Mesendoderm (in vitro differentiated cells): ENCODE measurements at regions not wholly inside any gene's neighbourhood (a gene's known extent, or its start where the extent isn't known, plus 50 kb on each side); places are given as distances from the start of the nearest gene placed in this dataset.

Experiments
- DNase-seq: peaks from one replicate; pipeline ENCODE4 v3.0.0; 2013
- H2AK5ac ChIP-seq: 2 replicates; pipeline ENCODE4 v1.6.1; 2013; ENCODE audit warnings: low read length, inconsistent platforms
- H2BK120ac ChIP-seq: 2 replicates; pipeline ENCODE4 v1.6.1; 2013; ENCODE audit warnings: low read depth, mild to moderate bottlenecking, low read length, moderate library complexity, mixed read lengths
- H2BK15ac ChIP-seq: replicated peaks from 2 replicates; pipeline ENCODE4 v1.6.1; 2013; ENCODE audit warnings: low read depth, mild to moderate bottlenecking, moderate library complexity
- H2BK5ac ChIP-seq: 2 replicates; pipeline ENCODE4 v1.6.1; 2013; ENCODE audit warnings: low read length, inconsistent platforms
- H3K18ac ChIP-seq: 2 replicates; pipeline ENCODE4 v1.6.1; 2013; ENCODE audit warnings: mild to moderate bottlenecking, low read length, mixed read lengths
- H3K23ac ChIP-seq: one replicate; pipeline ENCODE4 v1.6.1; 2013; ENCODE audit warnings: low read length
- H3K27ac ChIP-seq: 2 replicates; pipeline ENCODE4 v1.5.1; 2013; ENCODE audit warnings: low read depth, mild to moderate bottlenecking, inconsistent platforms, low read length, moderate library complexity
- H3K27me3 ChIP-seq: 2 replicates; pipeline ENCODE4 v1.6.1; 2013; ENCODE audit warnings: low read length, control low read depth, mild to moderate bottlenecking, inconsistent platforms; ENCODE audit not compliant: insufficient read depth, poor library complexity
- H3K36me3 ChIP-seq: 2 replicates; pipeline ENCODE4 v1.6.1; 2013; ENCODE audit warnings: low read length, inconsistent platforms; ENCODE audit not compliant: control insufficient read depth, insufficient read depth
- H3K4ac ChIP-seq: one replicate; pipeline ENCODE4 v1.6.1; 2013; ENCODE audit warnings: low read depth, mild to moderate bottlenecking, low read length, moderate library complexity
- H3K4me1 ChIP-seq: 2 replicates; pipeline ENCODE4 v1.6.1; 2013; ENCODE audit warnings: low read depth, low read length, inconsistent platforms; ENCODE audit not compliant: control insufficient read depth
- H3K4me2 ChIP-seq: 2 replicates; pipeline ENCODE4 v1.6.1; 2013; ENCODE audit warnings: low read length
- H3K4me3 ChIP-seq: 2 replicates; pipeline ENCODE4 v1.5.1; 2013; ENCODE audit warnings: mild to moderate bottlenecking, low read length
- H3K56ac ChIP-seq: one replicate; pipeline ENCODE4 v1.6.1; 2013; ENCODE audit warnings: low read length
- H3K79me1 ChIP-seq: 2 replicates; pipeline ENCODE4 v1.6.1; 2013; ENCODE audit warnings: low read length, inconsistent platforms
- H3K79me2 ChIP-seq: 2 replicates; pipeline ENCODE4 v1.6.1; 2013; ENCODE audit warnings: mild to moderate bottlenecking, low read length; ENCODE audit not compliant: control insufficient read depth, insufficient read depth
- H3K9ac ChIP-seq: 2 replicates; pipeline ENCODE4 v1.6.1; 2013; ENCODE audit warnings: low read length, inconsistent platforms
- H4K5ac ChIP-seq: one replicate; pipeline ENCODE4 v1.6.1; 2013; ENCODE audit warnings: low read length
- H4K8ac ChIP-seq: one replicate; pipeline ENCODE4 v1.6.1; 2013; ENCODE audit warnings: low read depth, mild to moderate bottlenecking, control low read depth, low read length, moderate library complexity
- WGBS: extraction: QIAGEN DNeasy Blood & Tissue Kit; methylation state at CpG from one replicate; pipeline ENCODE4 v1.1.7; 2013; ENCODE audit warnings: low lambda C conversion rate, missing lambda C conversion rate; ENCODE audit not compliant: insufficient coverage; ENCODE audit errors: extremely low coverage; 5-methylcytosine and 5-hydroxymethylcytosine counted together

DNA sequence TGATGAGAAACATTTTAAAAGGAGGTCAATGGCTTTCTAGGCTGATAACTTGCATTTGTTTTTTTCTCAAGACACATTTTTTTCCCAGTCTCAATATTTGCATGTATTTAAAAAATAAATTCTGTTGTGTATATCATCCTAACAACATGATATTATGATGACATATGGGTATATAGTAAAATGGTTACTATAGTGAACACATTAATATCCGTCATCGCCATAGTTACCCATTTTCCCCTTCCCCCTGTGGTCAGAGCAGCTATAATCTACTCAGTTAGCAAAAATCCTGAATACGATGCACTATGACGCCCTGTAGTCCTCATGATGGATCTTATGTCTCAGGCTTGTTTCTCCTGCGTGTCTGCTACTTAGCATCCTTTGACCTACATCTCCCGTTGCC, 60.9 kb upstream of the ZPBP start:
- WGBS, result no CpG with 5 or more reads among the region's 6 CpGs

DNA sequence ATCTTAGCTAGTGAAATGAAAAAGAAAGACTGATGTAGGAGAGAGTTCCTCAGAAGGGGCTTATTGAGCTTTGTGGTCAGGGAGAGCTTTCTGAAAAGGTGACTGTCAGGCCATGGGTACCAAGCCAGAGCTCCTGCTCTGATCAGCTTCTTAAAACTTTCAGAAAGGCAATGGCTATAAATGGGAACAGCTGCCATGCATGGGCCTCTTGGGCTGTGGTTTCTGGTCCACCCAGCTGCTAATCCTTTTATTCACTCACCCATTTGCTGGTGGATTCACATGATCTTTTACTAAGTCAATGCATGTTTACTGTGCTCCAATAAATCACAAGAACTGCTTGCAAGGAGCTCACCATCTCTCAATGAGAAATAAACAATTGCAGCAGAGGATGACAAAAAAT, 60.1 kb upstream of the ZPBP start:
- H3K23ac ChIP-seq, result no peak overlapping the region
- H3K4ac ChIP-seq, result no peak overlapping the region
- H3K4me3 ChIP-seq, result no peak overlapping the region
- no peak overlapping the region for H3K9ac ChIP-seq
- H3K4me2 ChIP-seq, result no peak overlapping the region
- no peaks in the 10 kb centered on the region for H3K4me1 ChIP-seq
- H3K56ac ChIP-seq, result no peak overlapping the region
- H2BK120ac ChIP-seq, result no peak overlapping the region
- H3K79me2 ChIP-seq, result no peaks in the 10 kb centered on the region
- H4K5ac ChIP-seq, result no peak overlapping the region
- no peak overlapping the region for H3K27ac ChIP-seq
- DNase-seq, result no peak
- no peak overlapping the region for H2BK15ac ChIP-seq
- no peak overlapping the region for H4K8ac ChIP-seq
- no peaks in the 10 kb centered on the region for H3K79me1 ChIP-seq
- H3K27me3 ChIP-seq, result no peaks in the 10 kb centered on the region
- H3K36me3 ChIP-seq, result no peaks in the 10 kb centered on the region
- H2BK5ac ChIP-seq, result no peak overlapping the region
- H3K18ac ChIP-seq, result no peak overlapping the region
- H2AK5ac ChIP-seq, result no peak overlapping the region

More for the DNA sequence above, 60.9 kb upstream of the ZPBP start:
- Histone ChIP-seq H4K5ac (no peak overlapping the region), H2BK120ac (no peak overlapping the region), H3K56ac (no peak overlapping the region), H2AK5ac (no peak overlapping the region), H4K8ac (no peak overlapping the region), H2BK5ac (no peak overlapping the region), H3K27me3 (no peaks in the 10 kb centered on the region), H3K23ac (no peak overlapping the region), H2BK15ac (no peak overlapping the region), H3K4me1 (no peaks in the 10 kb centered on the region), H3K4me3 (no peak overlapping the region), H3K79me2 (no peaks in the 10 kb centered on the region), H3K18ac (no peak overlapping the region), H3K79me1 (no peaks in the 10 kb centered on the region), H3K27ac (no peak overlapping the region), H3K36me3 (no peaks in the 10 kb centered on the region), H3K4ac (no peak overlapping the region), H3K9ac (no peak overlapping the region), H3K4me2 (no peak overlapping the region)
- DNase-seq, result no peak

DNA sequence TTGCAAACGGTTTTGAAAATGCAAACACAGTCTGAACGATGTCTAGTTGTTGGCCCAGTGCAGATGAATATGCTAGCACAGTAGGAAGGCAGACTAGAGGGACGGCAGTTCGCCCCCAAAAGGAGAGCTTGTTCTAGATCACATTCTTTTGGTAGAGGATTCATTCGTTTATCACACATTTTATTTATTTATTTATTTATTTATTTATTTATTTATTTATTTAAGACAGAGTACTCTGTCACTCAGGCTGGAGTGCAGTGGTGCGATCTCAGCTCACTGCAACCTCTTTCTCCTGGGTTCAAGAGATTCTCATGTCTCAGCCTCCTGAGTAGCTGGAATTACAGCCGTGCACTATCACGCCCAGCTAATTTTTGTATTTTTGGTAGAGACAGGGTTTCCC, 59.4 kb upstream of the ZPBP start:
- Histone ChIP-seq H3K9ac (no peak overlapping the region), H3K23ac (no peak overlapping the region), H3K56ac (no peak overlapping the region), H2BK5ac (no peak overlapping the region), H2BK120ac (no peak overlapping the region), H3K79me2 (no peaks in the 10 kb centered on the region), H3K27ac (no peak overlapping the region), H3K36me3 (no peaks in the 10 kb centered on the region), H4K5ac (no peak overlapping the region), H4K8ac (no peak overlapping the region), H3K27me3 (no peaks in the 10 kb centered on the region), H3K4me3 (no peak overlapping the region), H3K4me1 (no peaks in the 10 kb centered on the region), H3K4me2 (no peak overlapping the region), H2AK5ac (no peak overlapping the region), H3K4ac (no peak overlapping the region), H3K79me1 (no peaks in the 10 kb centered on the region), H2BK15ac (no peak overlapping the region), H3K18ac (no peak overlapping the region)
- WGBS, result no CpG with 5 or more reads among the region's 8 CpGs
- no peak for DNase-seq

DNA sequence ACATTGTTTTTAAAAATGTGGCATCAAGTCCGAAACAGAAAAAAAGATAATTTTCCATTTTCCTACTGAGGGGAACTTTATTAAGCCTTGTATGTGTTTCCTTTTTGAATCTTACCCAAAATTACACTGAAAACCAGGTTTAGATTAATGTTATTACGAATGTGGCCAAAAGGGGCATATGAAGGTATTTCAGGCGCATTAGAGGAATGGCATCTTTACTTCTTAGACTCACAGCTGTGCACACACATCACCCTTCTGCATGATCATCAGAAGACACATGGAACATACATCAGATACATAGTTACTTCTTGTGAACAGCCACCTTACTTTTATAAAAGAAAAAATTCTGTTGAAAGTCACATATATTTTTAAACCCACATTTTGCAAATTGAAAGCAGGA, 58.6 kb upstream of the ZPBP start:
- H3K18ac ChIP-seq, result no peak overlapping the region
- H3K4ac ChIP-seq, result no peak overlapping the region
- no peak overlapping the region for H4K5ac ChIP-seq
- no peak overlapping the region for H3K9ac ChIP-seq
- no peak overlapping the region for H3K23ac ChIP-seq
- no peak for DNase-seq
- H2BK15ac ChIP-seq, result no peak overlapping the region
- H3K56ac ChIP-seq, result no peak overlapping the region
- H3K27ac ChIP-seq, result no peak overlapping the region
- H4K8ac ChIP-seq, result no peak overlapping the region
- no peaks in the 10 kb centered on the region for H3K79me1 ChIP-seq
- no peaks in the 10 kb centered on the region for H3K4me1 ChIP-seq
- WGBS, result no CpG with 5 or more reads among the region's 3 CpGs
- no peak overlapping the region for H3K4me3 ChIP-seq
- H3K79me2 ChIP-seq, result no peaks in the 10 kb centered on the region
- no peak overlapping the region for H2AK5ac ChIP-seq
- no peaks in the 10 kb centered on the region for H3K27me3 ChIP-seq
- H3K36me3 ChIP-seq, result no peaks in the 10 kb centered on the region
- H3K4me2 ChIP-seq, result no peak overlapping the region
- H2BK5ac ChIP-seq, result no peak overlapping the region
- no peak overlapping the region for H2BK120ac ChIP-seq

DNA sequence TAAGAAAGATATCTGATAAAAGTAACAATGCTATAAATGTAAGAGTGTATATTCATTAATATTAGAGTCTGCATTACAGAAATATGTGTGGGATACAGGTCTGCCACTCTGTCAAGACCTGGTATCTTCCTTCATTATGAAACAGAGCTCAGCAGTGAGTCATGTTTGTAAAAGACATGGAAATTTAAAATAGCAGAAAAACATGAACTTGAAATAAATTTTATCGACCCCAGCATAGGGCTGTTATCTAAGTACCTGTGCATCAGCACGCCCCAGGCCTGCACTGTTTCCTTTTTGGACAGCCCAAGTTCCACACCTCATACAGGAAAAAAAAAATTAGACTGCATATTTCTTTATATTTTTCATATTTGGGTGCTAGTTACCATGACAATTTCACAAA, 58.0 kb upstream of the ZPBP start:
- Histone ChIP-seq H4K8ac (no peak overlapping the region), H4K5ac (no peak overlapping the region), H3K79me2 (no peaks in the 10 kb centered on the region), H3K4me2 (no peak overlapping the region), H2BK5ac (no peak overlapping the region), H3K4ac (no peak overlapping the region), H3K18ac (no peak overlapping the region), H3K56ac (no peak overlapping the region), H3K4me1 (no peaks in the 10 kb centered on the region), H3K23ac (no peak overlapping the region), H3K79me1 (no peaks in the 10 kb centered on the region), H3K27ac (no peak overlapping the region), H3K4me3 (no peak overlapping the region), H3K27me3 (no peaks in the 10 kb centered on the region), H3K9ac (no peak overlapping the region), H2BK120ac (no peak overlapping the region), H2AK5ac (no peak overlapping the region), H3K36me3 (no peaks in the 10 kb centered on the region), H2BK15ac (no peak overlapping the region)
- no peak for DNase-seq
- no CpG with 5 or more reads among the region's 2 CpGs for WGBS

DNA sequence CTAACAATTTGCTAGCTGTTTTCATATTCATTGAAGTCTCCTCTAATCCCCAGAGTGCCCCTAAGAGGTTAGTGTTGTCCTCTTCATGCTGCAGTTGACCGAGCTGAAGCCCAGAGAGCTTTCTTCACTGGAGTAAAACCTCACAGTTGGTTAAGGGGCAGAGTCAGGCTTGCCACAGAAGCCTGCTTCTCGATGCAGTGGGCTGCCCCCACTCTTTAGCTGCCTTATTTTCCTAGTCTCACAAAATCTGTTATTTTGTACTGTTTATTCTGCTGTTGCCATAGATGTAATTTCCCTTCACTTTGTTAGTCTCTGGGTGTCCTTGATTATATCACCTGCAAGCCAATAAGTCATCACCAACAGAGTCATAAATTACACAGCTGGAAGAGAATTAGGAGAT, 56.3 kb upstream of the ZPBP start:
- Histone ChIP-seq H3K23ac (no peak overlapping the region), H3K79me2 (no peaks in the 10 kb centered on the region), H3K27me3 (no peaks in the 10 kb centered on the region), H3K56ac (no peak overlapping the region), H3K4me1 (no peaks in the 10 kb centered on the region), H3K4me2 (no peak overlapping the region), H4K5ac (no peak overlapping the region), H3K9ac (no peak overlapping the region), H2BK15ac (no peak overlapping the region), H3K79me1 (no peaks in the 10 kb centered on the region), H2BK5ac (no peak overlapping the region), H2BK120ac (no peak overlapping the region), H4K8ac (no peak overlapping the region), H2AK5ac (no peak overlapping the region), H3K18ac (no peak overlapping the region), H3K27ac (no peak overlapping the region), H3K4me3 (no peak overlapping the region), H3K4ac (no peak overlapping the region), H3K36me3 (no peaks in the 10 kb centered on the region)
- no CpG with 5 or more reads among the region's 2 CpGs for WGBS
- no peak for DNase-seq
